CD4-positive, alpha-beta T cell (primary cell): ENCODE measurements at regions not wholly inside any gene's neighbourhood (a gene's known extent, or its start where the extent isn't known, plus 50 kb on each side); places are given as distances from the start of the nearest gene placed in this dataset.

Source experiments
- ATAC-seq: fragments of 200-7000 bp; cut with Tn5 transposase; one replicate; pipeline ENCODE4 v1.10.0; 2022; ENCODE audit warnings: mild to moderate bottlenecking; ENCODE audit not compliant: poor library complexity
- CTCF ChIA-PET: fragments of 350-600 bp; sonication (Branson Sonifier 250); formaldehyde crosslinking; loops from one replicate; lab custom pipeline; 2021; ENCODE audit warnings: antibody characterized with exemption, inconsistent platforms; lab: Charles Lee
- POLR2A ChIA-PET: fragments of 350-600 bp; sonication (Branson Sonifier 250); formaldehyde crosslinking; loops from one replicate; lab custom pipeline; 2021; ENCODE audit warnings: antibody characterized with exemption, inconsistent platforms; lab: Charles Lee
- DNase-seq, 14 experiments: peaks; one replicate each; pipeline ENCODE4 v3.0.0-alpha.2; 2013 to 2020; ENCODE audit warnings: mixed read lengths in 2 of 14
- H3K27ac ChIP-seq, 2 donors: one replicate each; pipeline versions ENCODE4 v1.5.1 to v1.7.0; 2013; ENCODE audit warnings: low read length in 2 of 2, low read depth in 1 of 2, mild to moderate bottlenecking in 1 of 2
- H3K27me3 ChIP-seq, 2 experiments: 1 replicate in 1 of 2; 2 replicates in 1 of 2; pipeline versions ENCODE4 v1.6.1 to v1.7.0; 2013; ENCODE audit warnings: low read length in 2 of 2, control low read depth in 1 of 2, mild to moderate bottlenecking in 1 of 2, moderate library complexity in 1 of 2; ENCODE audit not compliant: insufficient read depth in 2 of 2, control insufficient read depth in 1 of 2
- H3K36me3 ChIP-seq: one replicate; pipeline ENCODE4 v1.6.1; 2013; ENCODE audit warnings: low read length, control low read depth; ENCODE audit not compliant: insufficient read depth
- H3K4me1 ChIP-seq: one replicate; pipeline ENCODE4 v1.6.1; 2013; ENCODE audit warnings: low read length, control low read depth; ENCODE audit not compliant: insufficient read depth
- H3K4me3 ChIP-seq: one replicate; pipeline ENCODE4 v1.5.1; 2013; ENCODE audit warnings: mild to moderate bottlenecking, low read length, moderate library complexity
- H3K9me3 ChIP-seq, 2 experiments: 1 replicate in 1 of 2; 2 replicates in 1 of 2; pipeline versions ENCODE4 v1.6.1 to v1.7.0; 2013; ENCODE audit warnings: low read length in 2 of 2, mild to moderate bottlenecking in 2 of 2, control low read depth in 1 of 2, moderate library complexity in 1 of 2; ENCODE audit not compliant: control insufficient read depth in 1 of 2, insufficient read depth in 1 of 2
- H3K27ac Mint-ChIP-seq: one replicate; pipeline ENCODE4 v1.8.0; 2020; ENCODE audit warnings: mixed read lengths
- H3K27me3 Mint-ChIP-seq: one replicate; pipeline ENCODE4 v1.8.0; 2021; ENCODE audit warnings: mixed read lengths
- H3K36me3 Mint-ChIP-seq: one replicate; pipeline ENCODE4 v1.8.0; 2021; ENCODE audit warnings: low read depth, mixed read lengths
- H3K4me1 Mint-ChIP-seq: one replicate; pipeline ENCODE4 v1.8.0; 2021; ENCODE audit warnings: low read depth, mixed read lengths
- H3K4me3 Mint-ChIP-seq: one replicate; pipeline ENCODE4 v1.8.0; 2020; ENCODE audit warnings: mild to moderate bottlenecking, mixed read lengths
- H3K9me3 Mint-ChIP-seq: one replicate; pipeline ENCODE4 v1.8.0; 2020; ENCODE audit warnings: mixed read lengths
- CTCF ChIP-seq: fragments of 200-600 bp; IDR thresholded peaks from one replicate; pipeline ENCODE4 v1.8.0; 2022; ENCODE audit warnings: antibody characterized with exemption, mild to moderate bottlenecking
- intact Hi-C, 2 experiments: fragments of 100-400 bp; cut with DNase I in 1 of 2; cut with micrococcal nuclease in 1 of 2; formaldehyde crosslinking; loops; one replicate each; pipeline versions ENCODE4 v1.15.1 to v1.9.0; 2023 to 2025; cut with DNase I, micrococcal nuclease

- Histone ChIP-seq H3K27ac (no peak overlapping the region), H3K36me3 (no peaks in the 10 kb centered on the region), H3K27me3 (no peaks in the 10 kb centered on the region), H3K4me3 (no peak overlapping the region), H3K4me1 (no peaks in the 10 kb centered on the region), H3K9me3 (no peaks in the 10 kb centered on the region)
- POLR2A ChIA-PET: no interaction called here
- DNase-seq (no peak), ATAC-seq (no peak)
- Mint-ChIP-seq H3K4me1 (no peaks in the 10 kb centered on the region), H3K4me3 (no peak overlapping the region), H3K9me3 (no peaks in the 10 kb centered on the region), H3K27ac (no peak overlapping the region), H3K27me3 (peaks cover 12% of the 10 kb centered on the region), H3K36me3 (no peaks in the 10 kb centered on the region)
- no peak for TF ChIP-seq CTCF
- intact Hi-C loops: no loop called here
- CTCF ChIA-PET: no interaction called here
These were observed 257.3 kb downstream of the GAS1 start for GRCh38 chr9:86690034-86690433.

- Mint-ChIP-seq H3K27me3 (peaks cover 12% of the 10 kb centered on the region), H3K4me3 (no peak overlapping the region), H3K36me3 (no peaks in the 10 kb centered on the region), H3K9me3 (no peaks in the 10 kb centered on the region), H3K27ac (no peak overlapping the region), H3K4me1 (no peaks in the 10 kb centered on the region)
- ChIA-PET POLR2A (no interaction called here), CTCF (no interaction called here)
- ATAC-seq (no peak), DNase-seq (peak in 1 of 14 experiments; percentile 3)
- intact Hi-C loops: no loop called here
- TF ChIP-seq CTCF: no peak
- Histone ChIP-seq H3K9me3 (no peaks in the 10 kb centered on the region), H3K27ac (no peak overlapping the region), H3K4me1 (no peaks in the 10 kb centered on the region), H3K36me3 (no peaks in the 10 kb centered on the region), H3K4me3 (no peak overlapping the region), H3K27me3 (no peaks in the 10 kb centered on the region)
These were observed 259.5 kb downstream of the GAS1 start for GRCh38 chr9:86687788-86688187.

GRCh38 chr9:86685556-86685955, 261.8 kb downstream of the GAS1 start:
- Histone ChIP-seq H3K36me3 (no peaks in the 10 kb centered on the region), H3K9me3 (no peaks in the 10 kb centered on the region), H3K27me3 (no peaks in the 10 kb centered on the region), H3K27ac (no peak overlapping the region), H3K4me3 (no peak overlapping the region), H3K4me1 (no peaks in the 10 kb centered on the region)
- no peak for DNase-seq
- no peaks in the 10 kb centered on the region for H3K36me3 Mint-ChIP-seq
- H3K27me3 Mint-ChIP-seq: peaks cover 9% of the 10 kb centered on the region
- no peak for TF ChIP-seq CTCF
- H3K4me1 Mint-ChIP-seq: no peaks in the 10 kb centered on the region
- ATAC-seq: no peak
- H3K4me3 Mint-ChIP-seq: no peak overlapping the region
- H3K9me3 Mint-ChIP-seq: no peaks in the 10 kb centered on the region
- intact Hi-C loops: no loop called here
- POLR2A ChIA-PET: no interaction called here
- no peak overlapping the region for H3K27ac Mint-ChIP-seq
- CTCF ChIA-PET: no interaction called here
